GM12874 (cell line): ENCODE measurements at regions not wholly inside any gene's neighbourhood (a gene's known extent, or its start where the extent isn't known, plus 50 kb on each side); places are given as distances from the start of the nearest gene placed in this dataset.

Source experiments
- TF ChIP-seq, protein P1 (sequence below): IDR thresholded peaks from 2 replicates; pipeline ENCODE4 v1.5.1; 2011; ENCODE audit warnings: low read depth, mild to moderate bottlenecking, control low read depth, low read length, moderate library complexity; ENCODE audit not compliant: insufficient read depth

DNA sequence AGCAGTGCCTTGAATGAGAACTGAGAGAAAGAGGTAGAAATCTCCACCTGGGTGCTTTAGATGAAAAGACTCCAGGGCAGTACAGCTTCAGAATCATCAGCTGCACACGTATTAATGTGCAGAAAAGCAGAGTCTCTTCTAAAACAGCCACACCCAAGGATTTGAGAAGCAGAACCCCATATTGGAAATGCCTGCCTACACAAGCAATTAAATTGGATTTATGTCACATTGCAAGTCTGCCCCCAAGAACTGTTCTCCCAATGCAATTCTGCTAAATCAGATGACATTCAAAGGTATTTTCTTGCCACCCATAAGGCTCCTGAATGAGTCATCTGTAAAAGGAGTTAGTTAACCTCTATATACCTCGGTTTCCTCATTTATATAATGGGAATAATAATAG lies 326.0 kb upstream of the C16orf82 start:
- TF ChIP-seq, protein P1, sequence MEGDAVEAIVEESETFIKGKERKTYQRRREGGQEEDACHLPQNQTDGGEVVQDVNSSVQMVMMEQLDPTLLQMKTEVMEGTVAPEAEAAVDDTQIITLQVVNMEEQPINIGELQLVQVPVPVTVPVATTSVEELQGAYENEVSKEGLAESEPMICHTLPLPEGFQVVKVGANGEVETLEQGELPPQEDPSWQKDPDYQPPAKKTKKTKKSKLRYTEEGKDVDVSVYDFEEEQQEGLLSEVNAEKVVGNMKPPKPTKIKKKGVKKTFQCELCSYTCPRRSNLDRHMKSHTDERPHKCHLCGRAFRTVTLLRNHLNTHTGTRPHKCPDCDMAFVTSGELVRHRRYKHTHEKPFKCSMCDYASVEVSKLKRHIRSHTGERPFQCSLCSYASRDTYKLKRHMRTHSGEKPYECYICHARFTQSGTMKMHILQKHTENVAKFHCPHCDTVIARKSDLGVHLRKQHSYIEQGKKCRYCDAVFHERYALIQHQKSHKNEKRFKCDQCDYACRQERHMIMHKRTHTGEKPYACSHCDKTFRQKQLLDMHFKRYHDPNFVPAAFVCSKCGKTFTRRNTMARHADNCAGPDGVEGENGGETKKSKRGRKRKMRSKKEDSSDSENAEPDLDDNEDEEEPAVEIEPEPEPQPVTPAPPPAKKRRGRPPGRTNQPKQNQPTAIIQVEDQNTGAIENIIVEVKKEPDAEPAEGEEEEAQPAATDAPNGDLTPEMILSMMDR: no peak

- TF ChIP-seq, protein P1: no peak
Observed at GRCh38 chr16:26742040-26742439, 324.7 kb upstream of the C16orf82 start.

DNA sequence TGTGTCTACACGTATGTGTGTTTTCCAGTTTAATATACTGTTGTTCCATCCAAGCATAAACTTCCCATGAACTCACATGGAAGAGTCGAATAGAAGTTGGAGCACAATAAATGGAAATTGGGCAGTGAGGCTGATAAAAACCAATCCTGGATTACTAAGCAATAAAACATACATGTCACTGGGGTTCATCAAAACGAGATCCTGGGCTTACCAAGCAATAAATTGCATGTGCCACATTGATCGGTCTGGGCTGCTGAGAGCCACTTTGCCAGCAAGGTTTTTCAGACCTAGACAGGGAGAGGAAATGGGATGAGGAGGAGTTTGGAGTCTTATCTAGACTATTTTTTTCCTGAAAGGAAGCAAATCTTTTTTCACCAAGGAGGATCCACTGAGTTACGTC lies 322.3 kb upstream of the C16orf82 start:
- TF ChIP-seq, protein P1: no peak

DNA sequence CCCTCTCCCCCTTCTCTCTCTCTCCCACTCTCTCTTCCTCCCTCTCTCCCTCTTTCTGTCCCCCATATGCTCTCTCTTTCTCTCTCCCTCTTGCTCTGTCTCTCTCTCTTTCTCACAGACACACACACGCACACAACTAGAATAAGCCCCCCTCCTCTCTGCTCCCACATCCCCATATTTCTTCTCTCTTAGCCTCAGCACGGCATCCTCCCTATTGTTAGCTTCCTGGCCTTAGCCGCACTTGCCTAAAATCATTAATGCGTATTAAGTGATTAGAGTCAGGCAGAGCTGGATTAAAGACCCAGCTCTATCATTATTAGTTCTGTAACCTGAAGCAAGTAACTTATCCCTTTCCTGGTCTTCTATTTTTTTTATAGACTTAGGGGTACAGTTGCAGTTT lies 319.0 kb upstream of the C16orf82 start:
- TF ChIP-seq, protein P1: no peak

DNA sequence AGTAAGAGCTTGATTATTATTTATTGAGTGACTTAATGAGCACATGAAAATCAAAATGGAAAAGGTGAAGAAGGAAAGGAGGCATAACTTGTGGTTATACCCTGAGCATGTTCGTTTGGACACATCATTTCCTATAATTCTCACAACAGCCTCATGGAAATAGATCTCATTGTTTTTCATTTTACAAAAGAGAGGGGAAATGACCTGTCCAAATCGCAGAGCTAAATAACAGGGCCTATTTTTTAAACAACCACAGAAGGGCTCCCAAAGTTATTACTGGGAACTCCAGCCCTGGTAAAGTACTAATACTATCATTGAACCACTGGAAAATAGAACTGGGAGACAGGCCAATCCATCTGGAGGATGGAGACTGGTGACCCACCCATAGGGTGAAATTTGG lies 317.7 kb upstream of the C16orf82 start:
- TF ChIP-seq, protein P1: no peak

- TF ChIP-seq, protein P1: no peak
Observed at GRCh38 chr16:26752166-26752565, 314.6 kb upstream of the C16orf82 start.

- TF ChIP-seq, protein P1: no peak
Observed at GRCh38 chr16:26756633-26757032, 310.1 kb upstream of the C16orf82 start.

- TF ChIP-seq, protein P1: no peak
Observed at GRCh38 chr16:26762594-26762993, 304.1 kb upstream of the C16orf82 start.
